GM12878 (cell line): ENCODE measurements at regions not wholly inside any gene's neighbourhood (a gene's known extent, or its start where the extent isn't known, plus 50 kb on each side); places are given as distances from the start of the nearest gene placed in this dataset.

Source experiments
- CBFB ChIP-seq: IDR thresholded peaks from 2 replicates; pipeline ENCODE4 v1.6.1; 2016; ENCODE audit warnings: antibody characterized with exemption, low read depth
- CTCF ChIP-seq, 3 experiments: IDR thresholded peaks in 2 of 3; conservative IDR thresholded peaks in 1 of 3; 2 replicates each; pipeline ENCODE4 v1.5.1; 2011; ENCODE audit warnings: low read depth in 3 of 3, low read length in 3 of 3, mild to moderate bottlenecking in 3 of 3, control low read depth in 2 of 3, moderate library complexity in 2 of 3, inconsistent platforms in 1 of 3, mixed read lengths in 1 of 3; ENCODE audit not compliant: control insufficient read depth in 2 of 3, insufficient read depth in 1 of 3; ENCODE audit errors: extremely low read depth in 1 of 3
- JUND ChIP-seq: IDR thresholded peaks from 2 replicates; pipeline ENCODE4 v1.6.1; 2012; ENCODE audit warnings: low read depth, mild to moderate bottlenecking, low read length, improper control_type of control experiment, moderate library complexity
- POLR2A ChIP-seq: IDR thresholded peaks from 2 replicates; pipeline ENCODE4 v1.6.1; 2011; ENCODE audit warnings: low read depth, mild to moderate bottlenecking, low read length
- TAF1 ChIP-seq: IDR thresholded peaks from 2 replicates; pipeline ENCODE4 v1.6.1; 2011; ENCODE audit warnings: mild to moderate bottlenecking, low read depth, low read length, borderline replicate concordance
- YBX1 ChIP-seq: fragments of 450-650 bp; IDR thresholded peaks from 2 replicates; pipeline ENCODE4 v1.6.1; 2016; ENCODE audit warnings: antibody characterized with exemption

GRCh38 chr1:95733671-95734070 is 499.7 kb downstream of the RWDD3 start:
- TF ChIP-seq JUND, result no peak
- no peak for TF ChIP-seq CTCF (IDR thresholded peaks at IDR 0.05 in 2 of 3, conservative IDR thresholded peaks at IDR 0.05 in 1 of 3; ENCODE audit: control insufficient read depth in 2 of 3, extremely low read depth in 1 of 3, insufficient read depth in 1 of 3, low read depth in 3 of 3, low read length in 3 of 3)
- no peak for TF ChIP-seq POLR2A
- TF ChIP-seq TAF1, result no peak
- no peak for TF ChIP-seq YBX1
- no peak for TF ChIP-seq CBFB
